Keratinocyte (primary cell): ENCODE measurements at regions not wholly inside any gene's neighbourhood (a gene's known extent, or its start where the extent isn't known, plus 50 kb on each side); places are given as distances from the start of the nearest gene placed in this dataset.

Source experiments
- DNase-seq: peaks from one replicate; pipeline ENCODE4 v3.0.0-alpha.2; 2011; ENCODE audit warnings: low read depth, missing footprints, low spot score
- FAIRE-seq: peaks from 2 replicates; lab custom pipeline; 2011; peaks lifted over from hg19 to GRCh38; lab: Jason Lieb, UNC
- H2AFZ ChIP-seq: 2 replicates; pipeline ENCODE4 v1.6.0; 2012; ENCODE audit warnings: low read length, control low read depth, inconsistent platforms; ENCODE audit not compliant: control insufficient read depth
- H3K27ac ChIP-seq: 2 replicates; pipeline ENCODE4 v1.5.1; 2011; ENCODE audit warnings: low read length; ENCODE audit not compliant: control insufficient read depth, insufficient read depth
- H3K27me3 ChIP-seq: 3 replicates; pipeline ENCODE4 v1.6.0; 2011; ENCODE audit warnings: low read length; ENCODE audit not compliant: control insufficient read depth, insufficient read depth; ENCODE audit errors: extremely low read depth
- H3K36me3 ChIP-seq, 2 experiments: 2 replicates in 1 of 2; 3 replicates in 1 of 2; pipeline ENCODE4 v1.5.1; 2011; ENCODE audit warnings: low read length in 2 of 2, mild to moderate bottlenecking in 1 of 2; ENCODE audit not compliant: control insufficient read depth in 2 of 2, insufficient read depth in 2 of 2; ENCODE audit errors: extremely low read depth in 1 of 2
- H3K4me1 ChIP-seq: 3 replicates; pipeline ENCODE4 v1.5.1; 2011; ENCODE audit warnings: low read length; ENCODE audit not compliant: control insufficient read depth, insufficient read depth; ENCODE audit errors: extremely low read depth
- H3K4me2 ChIP-seq: 3 replicates; pipeline ENCODE4 v1.6.0; 2011; ENCODE audit warnings: low read depth, low read length; ENCODE audit not compliant: control insufficient read depth, insufficient read depth; ENCODE audit errors: extremely low read depth
- H3K4me3 ChIP-seq, 3 experiments: fragments of 200-600 bp in 1 of 3; sonication (generic) in 1 of 3; 2 replicates in 2 of 3; 3 replicates in 1 of 3; pipeline ENCODE4 v1.5.1; 2011 to 2016; ENCODE audit warnings: low read length in 3 of 3, mild to moderate bottlenecking in 3 of 3, control low read depth in 2 of 3, inconsistent platforms in 1 of 3, low read depth in 1 of 3, mixed read lengths in 1 of 3, mixed run types in 1 of 3, moderate library complexity in 1 of 3; ENCODE audit not compliant: control insufficient read depth in 2 of 3, insufficient read depth in 2 of 3; ENCODE audit errors: extremely low read depth in 1 of 3
- H3K79me2 ChIP-seq: 2 replicates; pipeline ENCODE4 v1.6.0; 2012; ENCODE audit warnings: low read length; ENCODE audit not compliant: control insufficient read depth, insufficient read depth
- H3K9ac ChIP-seq: 3 replicates; pipeline ENCODE4 v1.6.0; 2011; ENCODE audit warnings: low read length; ENCODE audit not compliant: control insufficient read depth, insufficient read depth; ENCODE audit errors: extremely low read depth
- H3K9me1 ChIP-seq: 3 replicates; pipeline ENCODE4 v1.6.0; 2011; ENCODE audit warnings: low read length; ENCODE audit not compliant: control insufficient read depth, insufficient read depth; ENCODE audit errors: extremely low read depth
- H3K9me3 ChIP-seq: 2 replicates; pipeline ENCODE4 v1.5.1; 2012; ENCODE audit warnings: low read depth, low read length; ENCODE audit not compliant: control insufficient read depth
- H4K20me1 ChIP-seq: 3 replicates; pipeline ENCODE4 v1.6.0; 2011; ENCODE audit warnings: low read length; ENCODE audit not compliant: control insufficient read depth, insufficient read depth; ENCODE audit errors: extremely low read depth
- EZH2 ChIP-seq: IDR thresholded peaks from one replicate; pipeline ENCODE4 v1.6.1; 2012; ENCODE audit warnings: inconsistent platforms, mild to moderate bottlenecking, low read length, moderate library complexity
- dilution Hi-C: fragments of 300-500 bp; cut with MboI; formaldehyde crosslinking; loops from one replicate; pipeline ENCODE4 v1.7.0; 2020; ENCODE audit warnings: low sequenced_read_pairs; ENCODE audit not compliant: extremely low pct_ligation_motif_present
- TF ChIP-seq, protein P1 (sequence below), 3 experiments: IDR thresholded peaks in 1 of 3; conservative IDR thresholded peaks in 1 of 3; optimal IDR thresholded peaks in 1 of 3; 2 replicates in 2 of 3; 3 replicates in 1 of 3; pipeline versions ENCODE3 to v1.5.1; 2011; ENCODE audit warnings: low read length in 3 of 3, mild to moderate bottlenecking in 3 of 3, moderate library complexity in 2 of 3, control low read depth in 1 of 3, inconsistent platforms in 1 of 3; ENCODE audit not compliant: insufficient read depth in 2 of 3; ENCODE audit errors: extremely low read depth in 1 of 3

DNA sequence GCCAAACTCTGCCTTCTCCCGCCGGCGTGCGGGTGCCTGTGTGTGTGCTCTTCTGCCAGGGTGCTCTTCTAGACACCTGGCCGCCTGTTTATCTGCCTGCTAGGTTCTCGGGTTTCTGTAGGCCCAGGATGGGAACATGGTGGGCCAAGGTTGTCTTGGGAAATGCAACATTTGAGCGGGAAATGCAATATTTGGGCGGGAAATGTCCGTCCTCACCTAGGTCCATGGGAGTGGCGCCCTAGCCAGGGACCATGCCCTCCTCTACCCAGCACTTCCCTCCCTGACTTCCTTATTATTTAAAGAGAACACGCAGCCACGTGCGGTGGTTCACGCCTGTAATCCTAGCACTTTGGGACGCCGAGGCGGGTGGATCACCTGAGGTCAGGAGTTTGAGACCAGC lies 392.6 kb downstream of the FAT4 start:
- H3K27me3 ChIP-seq, result no peaks in the 10 kb centered on the region
- FAIRE-seq (no peak), DNase-seq (no peak)
- no peaks in the 10 kb centered on the region for H3K79me2 ChIP-seq
- dilution Hi-C loops, result no loop called here
- no peaks in the 10 kb centered on the region for H3K4me1 ChIP-seq
- no peak overlapping the region for H3K27ac ChIP-seq
- H3K4me2 ChIP-seq, result no peak overlapping the region
- no peak overlapping the region for H3K4me3 ChIP-seq
- H3K9ac ChIP-seq, result no peak overlapping the region
- no peak overlapping the region for H2AFZ ChIP-seq
- TF ChIP-seq, protein P1, sequence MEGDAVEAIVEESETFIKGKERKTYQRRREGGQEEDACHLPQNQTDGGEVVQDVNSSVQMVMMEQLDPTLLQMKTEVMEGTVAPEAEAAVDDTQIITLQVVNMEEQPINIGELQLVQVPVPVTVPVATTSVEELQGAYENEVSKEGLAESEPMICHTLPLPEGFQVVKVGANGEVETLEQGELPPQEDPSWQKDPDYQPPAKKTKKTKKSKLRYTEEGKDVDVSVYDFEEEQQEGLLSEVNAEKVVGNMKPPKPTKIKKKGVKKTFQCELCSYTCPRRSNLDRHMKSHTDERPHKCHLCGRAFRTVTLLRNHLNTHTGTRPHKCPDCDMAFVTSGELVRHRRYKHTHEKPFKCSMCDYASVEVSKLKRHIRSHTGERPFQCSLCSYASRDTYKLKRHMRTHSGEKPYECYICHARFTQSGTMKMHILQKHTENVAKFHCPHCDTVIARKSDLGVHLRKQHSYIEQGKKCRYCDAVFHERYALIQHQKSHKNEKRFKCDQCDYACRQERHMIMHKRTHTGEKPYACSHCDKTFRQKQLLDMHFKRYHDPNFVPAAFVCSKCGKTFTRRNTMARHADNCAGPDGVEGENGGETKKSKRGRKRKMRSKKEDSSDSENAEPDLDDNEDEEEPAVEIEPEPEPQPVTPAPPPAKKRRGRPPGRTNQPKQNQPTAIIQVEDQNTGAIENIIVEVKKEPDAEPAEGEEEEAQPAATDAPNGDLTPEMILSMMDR (optimal IDR thresholded peaks at IDR 0.05 in 1 of 3, IDR thresholded peaks at IDR 0.05 in 1 of 3, conservative IDR thresholded peaks at IDR 0.05 in 1 of 3; ENCODE audit: extremely low read depth in 1 of 3, insufficient read depth in 2 of 3, low read length in 3 of 3), result no peak
- TF ChIP-seq EZH2, result no peak
- no peaks in the 10 kb centered on the region for H4K20me1 ChIP-seq
- H3K36me3 ChIP-seq, result no peaks in the 10 kb centered on the region
- no peaks in the 10 kb centered on the region for H3K9me1 ChIP-seq
- no peaks in the 10 kb centered on the region for H3K9me3 ChIP-seq

DNA sequence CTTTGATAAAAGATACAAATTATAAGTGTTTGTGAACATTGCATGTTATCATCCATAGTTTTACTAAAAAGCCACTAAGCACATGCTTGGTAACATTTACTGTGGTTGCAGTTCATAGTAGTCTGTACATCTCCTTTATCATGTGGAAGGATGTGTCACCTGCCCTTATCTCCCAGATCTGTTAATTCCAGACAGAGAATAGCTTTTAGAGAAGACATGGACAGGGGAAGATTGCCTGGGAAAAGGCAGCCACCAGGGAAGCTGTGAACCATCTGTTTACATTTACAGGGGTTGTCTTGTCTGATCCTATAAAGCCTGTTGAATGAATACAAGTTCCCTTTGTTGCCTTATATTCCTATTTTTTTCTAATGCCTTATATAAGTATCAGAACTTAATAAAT lies 396.0 kb downstream of the FAT4 start:
- no peaks in the 10 kb centered on the region for H4K20me1 ChIP-seq
- no peaks in the 10 kb centered on the region for H3K27me3 ChIP-seq
- no peaks in the 10 kb centered on the region for H3K9me1 ChIP-seq
- H3K9ac ChIP-seq, result no peak overlapping the region
- H3K4me3 ChIP-seq, result no peak overlapping the region
- no peaks in the 10 kb centered on the region for H3K36me3 ChIP-seq
- TF ChIP-seq, protein P1 (optimal IDR thresholded peaks at IDR 0.05 in 1 of 3, IDR thresholded peaks at IDR 0.05 in 1 of 3, conservative IDR thresholded peaks at IDR 0.05 in 1 of 3; ENCODE audit: extremely low read depth in 1 of 3, insufficient read depth in 2 of 3, low read length in 3 of 3), result no peak
- no peak for TF ChIP-seq EZH2
- no peaks in the 10 kb centered on the region for H3K9me3 ChIP-seq
- H3K4me1 ChIP-seq, result no peaks in the 10 kb centered on the region
- H3K4me2 ChIP-seq, result no peak overlapping the region
- DNase-seq (no peak), FAIRE-seq (no peak)
- H3K27ac ChIP-seq, result no peak overlapping the region
- H3K79me2 ChIP-seq, result no peaks in the 10 kb centered on the region
- dilution Hi-C loops, result no loop called here
- no peak overlapping the region for H2AFZ ChIP-seq
